ENCODE measurements at regions not wholly inside any gene's neighbourhood (a gene's known extent, or its start where the extent isn't known, plus 50 kb on each side); places are given as distances from the start of the nearest gene placed in this dataset.

- TF ChIP-seq CTCF (IDR thresholded peaks at IDR 0.05), result no peak
- no peak for TF ChIP-seq EP300 (IDR thresholded peaks at IDR 0.05)
- TF ChIP-seq POLR2A (IDR thresholded peaks at IDR 0.05), result no peak
Observed at GRCh38 chr4:58760737-58761136, 1650.6 kb upstream of the IGFBP7 start.
